A549 (cell line): ENCODE measurements at regions not wholly inside any gene's neighbourhood (a gene's known extent, or its start where the extent isn't known, plus 50 kb on each side); places are given as distances from the start of the nearest gene placed in this dataset.

Experiments used
- ATAC-seq, 2 experiments: fragments of 200-7000 bp in 1 of 2; fragments of >200 bp in 1 of 2; cut with Nextera tagmentation in 1 of 2; cut with Tn5 transposase in 1 of 2; 3 replicates each; pipeline versions ENCODE4 v1.8.0 to v1.9.1; 2018 to 2020; ENCODE audit warnings: mild to moderate bottlenecking in 1 of 2, moderate library complexity in 1 of 2
- CTCF ChIA-PET: fragments of 300-600 bp; sonication (Branson Sonifier 250); formaldehyde crosslinking; extraction: SDS; loops from one replicate; lab custom pipeline; 2021; ENCODE audit warnings: antibody characterized with exemption, inconsistent platforms; lab: Yijun Ruan, JAX
- POLR2A ChIA-PET: fragments of 350-600 bp; formaldehyde crosslinking; extraction: SDS; loops from one replicate; lab custom pipeline; 2021; ENCODE audit warnings: antibody characterized with exemption, inconsistent platforms; lab: Yijun Ruan, JAX
- DNase-seq, 2 experiments: peaks; one replicate each; pipeline versions ENCODE4 v3.0.0 to v3.0.0-alpha.2; 2011 to 2016; ENCODE audit warnings: low read depth in 1 of 2, low spot score in 1 of 2
- FAIRE-seq: peaks from 2 replicates; lab custom pipeline; 2011; peaks lifted over from hg19 to GRCh38; lab: Jason Lieb, UNC
- H3K27ac ChIP-seq, 2 experiments: fragments of >200 bp; sonication (Bioruptor Twin); formaldehyde crosslinking; 3 replicates each; pipeline ENCODE4 v1.5.1; 2016 to 2017
- H3K4me1 ChIP-seq: fragments of >200 bp; sonication (Bioruptor Twin); formaldehyde crosslinking; 3 replicates; pipeline ENCODE4 v1.6.1; 2016
- H3K4me2 ChIP-seq: fragments of >200 bp; sonication (Bioruptor Twin); formaldehyde crosslinking; 3 replicates; pipeline ENCODE4 v1.6.1; 2016
- H3K4me3 ChIP-seq: fragments of >200 bp; sonication (Bioruptor Twin); formaldehyde crosslinking; 3 replicates; pipeline ENCODE4 v1.5.1; 2016
- H3K9me3 ChIP-seq: fragments of >200 bp; sonication (Bioruptor Twin); formaldehyde crosslinking; 3 replicates; pipeline ENCODE4 v1.6.1; 2016
- ATOH8 ChIP-seq: fragments of 250-450 bp; sonication (Bioruptor Pico); IDR thresholded peaks from 2 replicates; pipeline ENCODE4 v1.5.0; 2020; ENCODE audit warnings: low read depth, mild to moderate bottlenecking, moderate library complexity
- CHD2 ChIP-seq: fragments of 150-350 bp; IDR thresholded peaks from 2 replicates; pipeline ENCODE4 v1.6.1; 2014; ENCODE audit warnings: low read length; ENCODE audit not compliant: partially characterized antibody
- EHF ChIP-seq: fragments of 250-450 bp; sonication (Bioruptor Pico); IDR thresholded peaks from 2 replicates; pipeline ENCODE4 v1.5.0; 2020; ENCODE audit warnings: mild to moderate bottlenecking
- EHMT2 ChIP-seq: fragments of 200-600 bp; sonication (generic); IDR thresholded peaks from 2 replicates; pipeline ENCODE4 v1.6.1; 2016; ENCODE audit warnings: antibody characterized with exemption, low read depth, mild to moderate bottlenecking, moderate library complexity
- ESRRA ChIP-seq: fragments of 150-350 bp; IDR thresholded peaks from 2 replicates; pipeline ENCODE4 v1.6.1; 2014; ENCODE audit warnings: mild to moderate bottlenecking, low read length, borderline replicate concordance
- FOSB ChIP-seq: fragments of 250-450 bp; sonication (Bioruptor Pico); IDR thresholded peaks from 2 replicates; pipeline ENCODE4 v1.5.0; 2020; ENCODE audit warnings: mild to moderate bottlenecking, moderate library complexity
- FOXS1 ChIP-seq: fragments of 250-450 bp; sonication (Bioruptor Pico); IDR thresholded peaks from 2 replicates; pipeline ENCODE4 v1.5.0; 2020; ENCODE audit warnings: mild to moderate bottlenecking, moderate library complexity
- HDAC2 ChIP-seq: fragments of 200-600 bp; sonication (generic); IDR thresholded peaks from 2 replicates; pipeline ENCODE4 v1.6.1; 2016
- HES2 ChIP-seq: fragments of >200 bp; sonication (Bioruptor Twin); formaldehyde crosslinking; IDR thresholded peaks from 2 replicates; pipeline ENCODE4 v1.6.1; 2016
- HEYL ChIP-seq: fragments of 250-450 bp; sonication (Bioruptor Pico); IDR thresholded peaks from 2 replicates; pipeline ENCODE4 v1.8.0; 2021; ENCODE audit warnings: mild to moderate bottlenecking, moderate library complexity
- HMGXB4 ChIP-seq: fragments of 250-450 bp; sonication (Bioruptor Pico); IDR thresholded peaks from 2 replicates; pipeline ENCODE4 v1.5.0; 2021; ENCODE audit warnings: mild to moderate bottlenecking, moderate library complexity, borderline replicate concordance
- JUN ChIP-seq, 2 experiments: fragments of >200 bp; sonication (Bioruptor Twin); formaldehyde crosslinking; IDR thresholded peaks; 2 replicates in 1 of 2; 3 replicates in 1 of 2; pipeline ENCODE4 v1.6.1; 2016 to 2017
- KDM1A ChIP-seq: fragments of 200-600 bp; sonication (generic); IDR thresholded peaks from 2 replicates; pipeline ENCODE4 v1.6.1; 2016; ENCODE audit warnings: low read depth, mild to moderate bottlenecking
- KDM5A ChIP-seq: fragments of 200-600 bp; sonication (generic); IDR thresholded peaks from 2 replicates; pipeline ENCODE4 v1.6.1; 2016; ENCODE audit warnings: antibody characterized with exemption, mild to moderate bottlenecking
- MAFK ChIP-seq: fragments of 450-650 bp; IDR thresholded peaks from 2 replicates; pipeline ENCODE4 v1.6.1; 2014; ENCODE audit not compliant: partially characterized antibody
- MAZ ChIP-seq: fragments of 150-350 bp; IDR thresholded peaks from 2 replicates; pipeline ENCODE4 v1.6.1; 2014; ENCODE audit warnings: antibody characterized with exemption, low read depth, low read length, borderline replicate concordance
- MYC ChIP-seq: IDR thresholded peaks from 2 replicates; pipeline ENCODE4 v1.6.1; 2012; ENCODE audit warnings: mild to moderate bottlenecking, inconsistent platforms, low read length, improper control_type of control experiment, borderline replicate concordance
- NFE2L2 ChIP-seq: fragments of 150-350 bp; conservative IDR thresholded peaks from 2 replicates; pipeline ENCODE4 v1.6.1; 2014; ENCODE audit warnings: low read length
- NPAS2 ChIP-seq: fragments of 250-450 bp; sonication (Bioruptor Pico); IDR thresholded peaks from 2 replicates; pipeline ENCODE4 v1.8.0; 2022; ENCODE audit warnings: mild to moderate bottlenecking, moderate library complexity, borderline replicate concordance
- NR3C1 ChIP-seq: fragments of >200 bp; sonication (Bioruptor Twin); formaldehyde crosslinking; IDR thresholded peaks from 3 replicates; pipeline ENCODE4 v1.6.1; 2017
- POLR2A ChIP-seq: IDR thresholded peaks from 2 replicates; pipeline ENCODE4 v1.6.1; 2012; ENCODE audit warnings: mild to moderate bottlenecking, low read length
- REST ChIP-seq: fragments of 200-600 bp; sonication (generic); IDR thresholded peaks from 2 replicates; pipeline ENCODE4 v1.6.1; 2016; ENCODE audit warnings: antibody characterized with exemption, mild to moderate bottlenecking, moderate library complexity
- RNF2 ChIP-seq: fragments of 200-600 bp; sonication (generic); IDR thresholded peaks from 2 replicates; pipeline ENCODE4 v1.6.1; 2016; ENCODE audit warnings: low read depth, mild to moderate bottlenecking, antibody characterized with exemption, moderate library complexity, borderline replicate concordance
- TFCP2L1 ChIP-seq: fragments of 250-450 bp; sonication (Bioruptor Pico); IDR thresholded peaks from 2 replicates; pipeline ENCODE4 v1.5.0; 2021; ENCODE audit warnings: mild to moderate bottlenecking
- TP53 ChIP-seq: fragments of 250-450 bp; sonication (Bioruptor Pico); IDR thresholded peaks from 2 replicates; pipeline ENCODE4 v1.5.0; 2021; ENCODE audit warnings: mild to moderate bottlenecking, moderate library complexity
- ZC3H11A ChIP-seq: fragments of 450-650 bp; IDR thresholded peaks from 2 replicates; pipeline ENCODE4 v1.6.1; 2014; ENCODE audit warnings: antibody characterized with exemption, mild to moderate bottlenecking
- ZFP36 ChIP-seq: fragments of 450-650 bp; IDR thresholded peaks from 2 replicates; pipeline ENCODE4 v1.6.1; 2014; ENCODE audit warnings: borderline replicate concordance; ENCODE audit not compliant: partially characterized antibody
- ZSCAN20 ChIP-seq: fragments of 250-450 bp; sonication (Bioruptor Pico); IDR thresholded peaks from 2 replicates; pipeline ENCODE4 v1.8.0; 2022; ENCODE audit warnings: mild to moderate bottlenecking, moderate library complexity
- WGBS: methylation state at CpG from one replicate; pipeline ENCODE4 v1.1.6; 2017; ENCODE audit errors: missing lambda C conversion rate; 5-methylcytosine and 5-hydroxymethylcytosine counted together
- TF ChIP-seq, protein P1 (sequence below): IDR thresholded peaks from 2 replicates; pipeline ENCODE4 v1.6.1; 2012
- TF ChIP-seq, protein P2 (sequence below): IDR thresholded peaks from 2 replicates; pipeline ENCODE4 v1.6.1; 2012; ENCODE audit warnings: low read depth, borderline replicate concordance

- WGBS: 16% methylated on average over 7 of the region's 7 CpGs
- FAIRE-seq (no peak), DNase-seq (no peak), ATAC-seq (peak in 1 of 2 experiments; percentile 38; a peak in 2 of 6 replicates)
- POLR2A ChIA-PET: no interaction called here
- no peaks in the 10 kb centered on the region for H3K4me1 ChIP-seq
- no peak for TF ChIP-seq FOXS1 (CRISPR knock-in tag)
- TF ChIP-seq HEYL (CRISPR knock-in tag): no peak
- no peak for TF ChIP-seq HES2
- TF ChIP-seq EHMT2: no peak
- TF ChIP-seq TFCP2L1: no peak
- no peak for TF ChIP-seq REST
- no peak for TF ChIP-seq FOSB (CRISPR knock-in tag)
- no peak for TF ChIP-seq TP53 (CRISPR knock-in tag)
- no peak for TF ChIP-seq ZSCAN20
- CTCF ChIA-PET: no interaction called here
- no peak overlapping the region for H3K27ac ChIP-seq
- no peak overlapping the region for H3K4me2 ChIP-seq
- no peak overlapping the region for H3K4me3 ChIP-seq
- H3K9me3 ChIP-seq: no peaks in the 10 kb centered on the region
Measured at GRCh38 chr3:124230998-124231397, 239.1 kb upstream of the ROPN1 start.

DNA sequence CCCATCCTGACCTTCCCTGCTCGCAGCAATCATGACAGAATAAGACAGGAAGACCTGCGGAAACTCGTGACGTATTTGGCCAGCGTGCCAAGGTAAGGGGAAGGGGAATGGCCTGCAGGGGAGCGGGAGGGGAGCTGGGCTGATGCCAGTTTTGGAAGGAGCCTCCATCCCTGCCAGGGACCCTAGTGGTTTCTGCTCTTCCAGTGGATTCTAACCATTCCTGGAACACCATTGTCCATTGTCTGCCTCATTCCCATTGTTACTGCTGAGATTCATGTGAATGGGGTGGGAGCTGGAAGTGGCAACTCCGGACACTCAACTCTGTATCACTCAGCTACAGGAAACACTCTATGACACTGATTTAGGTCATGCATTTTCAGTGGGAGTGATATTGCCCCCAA lies 242.9 kb upstream of the ROPN1 start:
- Histone ChIP-seq H3K4me2 (no peak overlapping the region), H3K4me1 (no peaks in the 10 kb centered on the region), H3K27ac (no peak overlapping the region), H3K9me3 (no peaks in the 10 kb centered on the region), H3K4me3 (no peak overlapping the region)
- POLR2A ChIA-PET: no interaction called here
- FAIRE-seq (no peak), ATAC-seq (no peak), DNase-seq (no peak)
- no peak for TF ChIP-seq RNF2
- no peak for TF ChIP-seq CHD2
- TF ChIP-seq NPAS2 (CRISPR knock-in tag): no peak
- no peak for TF ChIP-seq POLR2A
- TF ChIP-seq, protein P1, sequence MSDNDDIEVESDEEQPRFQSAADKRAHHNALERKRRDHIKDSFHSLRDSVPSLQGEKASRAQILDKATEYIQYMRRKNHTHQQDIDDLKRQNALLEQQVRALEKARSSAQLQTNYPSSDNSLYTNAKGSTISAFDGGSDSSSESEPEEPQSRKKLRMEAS: no peak
- TF ChIP-seq, protein P2, sequence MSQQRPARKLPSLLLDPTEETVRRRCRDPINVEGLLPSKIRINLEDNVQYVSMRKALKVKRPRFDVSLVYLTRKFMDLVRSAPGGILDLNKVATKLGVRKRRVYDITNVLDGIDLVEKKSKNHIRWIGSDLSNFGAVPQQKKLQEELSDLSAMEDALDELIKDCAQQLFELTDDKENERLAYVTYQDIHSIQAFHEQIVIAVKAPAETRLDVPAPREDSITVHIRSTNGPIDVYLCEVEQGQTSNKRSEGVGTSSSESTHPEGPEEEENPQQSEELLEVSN: no peak
- no peak for TF ChIP-seq KDM5A
- TF ChIP-seq HMGXB4 (CRISPR knock-in tag): no peak
- TF ChIP-seq NFE2L2: no peak
- 46% methylated on average over 7 of the region's 7 CpGs for WGBS
- CTCF ChIA-PET: interaction anchor here (1.3 kb wide), 1 partner anchor 47 kb away, joined by 5 read pairs; no protein-coding TSS in a partner anchor

- CTCF ChIA-PET: interaction anchor here (1.3 kb wide), 1 partner anchor 46 kb away, joined by 5 read pairs; no protein-coding TSS in a partner anchor
- FAIRE-seq (no peak), ATAC-seq (no peak), DNase-seq (no peak)
- POLR2A ChIA-PET: no interaction called here
- H3K4me3 ChIP-seq: no peak overlapping the region
- 48% methylated on average over 6 of the region's 6 CpGs for whole genome bisulfite sequencing
- no peaks in the 10 kb centered on the region for H3K4me1 ChIP-seq
- no peak overlapping the region for H3K27ac ChIP-seq
- no peaks in the 10 kb centered on the region for H3K9me3 ChIP-seq
- H3K4me2 ChIP-seq: no peak overlapping the region
- no peak for TF ChIP-seq JUN (IDR thresholded peaks at IDR 0.05)
- TF ChIP-seq EHF (CRISPR knock-in tag): no peak
- no peak for TF ChIP-seq KDM1A
- TF ChIP-seq ATOH8: no peak
- no peak for TF ChIP-seq ZC3H11A
- no peak for TF ChIP-seq NR3C1
- TF ChIP-seq MYC: no peak
- no peak for TF ChIP-seq MAZ
- TF ChIP-seq HDAC2: no peak
- TF ChIP-seq, protein P1: no peak
- no peak for TF ChIP-seq ESRRA
- TF ChIP-seq MAFK: no peak
- TF ChIP-seq ZFP36: no peak
Measured at GRCh38 chr3:124235446-124235845, 243.5 kb upstream of the ROPN1 start.
